SK-N-MC (cell line): ENCODE measurements at regions not wholly inside any gene's neighbourhood (a gene's known extent, or its start where the extent isn't known, plus 50 kb on each side); places are given as distances from the start of the nearest gene placed in this dataset.

ENCODE experiments used
- DNase-seq: peaks from one replicate; pipeline ENCODE4 v3.0.0-alpha.2; 2011; ENCODE audit warnings: low read depth, low spot score
- H3K27ac ChIP-seq: fragments of 200-600 bp; sonication (generic); 2 replicates; pipeline ENCODE4 v1.5.1; 2016; ENCODE audit warnings: mixed run types
- H3K36me3 ChIP-seq: fragments of 200-600 bp; sonication (generic); 2 replicates; pipeline ENCODE4 v1.6.1; 2017; ENCODE audit warnings: antibody characterized with exemption, low read length, mixed read lengths; ENCODE audit not compliant: insufficient read depth
- H3K4me3 ChIP-seq: fragments of 200-600 bp; sonication (generic); 2 replicates; pipeline ENCODE4 v1.5.1; 2016
- H3K9ac ChIP-seq: fragments of 200-600 bp; sonication (generic); 2 replicates; pipeline ENCODE4 v1.8.0; 2017; ENCODE audit warnings: mixed run types, mixed read lengths; ENCODE audit not compliant: insufficient read length
- H3K9me3 ChIP-seq: fragments of 200-600 bp; sonication (generic); 2 replicates; pipeline ENCODE4 v1.6.1; 2017; ENCODE audit warnings: low read depth, mild to moderate bottlenecking, antibody characterized with exemption, low read length, moderate library complexity, mixed read lengths
- EZH2 ChIP-seq: fragments of 200-600 bp; sonication (generic); IDR thresholded peaks from one replicate; pipeline ENCODE4 v1.6.1; 2017; ENCODE audit warnings: antibody characterized with exemption
- FOXP2 ChIP-seq: optimal IDR thresholded peaks from 2 replicates; pipeline ENCODE3; 2011; ENCODE audit warnings: mild to moderate bottlenecking, moderate library complexity; ENCODE audit not compliant: insufficient read depth; ENCODE audit errors: extremely low read length, control extremely low read depth
- POLR2AphosphoS5 ChIP-seq: IDR thresholded peaks from 2 replicates; pipeline ENCODE4 v1.6.1; 2012; ENCODE audit warnings: mild to moderate bottlenecking, low read depth, low read length, borderline replicate concordance

DNA sequence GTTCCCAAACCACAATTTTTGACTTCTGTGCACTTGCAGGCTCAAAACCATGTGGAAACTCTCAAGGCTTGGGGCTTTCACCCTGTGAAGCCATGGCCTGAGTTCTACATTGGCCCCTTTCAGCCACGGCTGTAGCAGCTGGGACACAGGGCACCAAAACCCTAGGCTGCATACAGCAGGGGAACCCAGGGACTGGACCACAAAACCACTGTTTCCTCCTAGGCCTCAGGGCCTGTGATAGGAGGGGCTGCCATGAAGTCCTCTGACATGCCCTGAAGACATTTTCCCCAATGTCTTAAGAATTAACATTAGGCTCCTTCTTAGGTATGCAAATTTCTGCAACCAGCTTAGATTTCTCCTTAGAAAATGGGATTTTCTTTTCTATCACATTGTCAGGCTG, 312.1 kb upstream of the TUSC1 start:
- no peaks in the 10 kb centered on the region for H3K36me3 ChIP-seq
- H3K9ac ChIP-seq = no peak overlapping the region
- H3K4me3 ChIP-seq = no peak overlapping the region
- TF ChIP-seq EZH2 = no peak
- no peak for TF ChIP-seq POLR2AphosphoS5
- TF ChIP-seq FOXP2 = no peak
- H3K9me3 ChIP-seq = no peaks in the 10 kb centered on the region
- DNase-seq = no peak
- no peak overlapping the region for H3K27ac ChIP-seq

DNA sequence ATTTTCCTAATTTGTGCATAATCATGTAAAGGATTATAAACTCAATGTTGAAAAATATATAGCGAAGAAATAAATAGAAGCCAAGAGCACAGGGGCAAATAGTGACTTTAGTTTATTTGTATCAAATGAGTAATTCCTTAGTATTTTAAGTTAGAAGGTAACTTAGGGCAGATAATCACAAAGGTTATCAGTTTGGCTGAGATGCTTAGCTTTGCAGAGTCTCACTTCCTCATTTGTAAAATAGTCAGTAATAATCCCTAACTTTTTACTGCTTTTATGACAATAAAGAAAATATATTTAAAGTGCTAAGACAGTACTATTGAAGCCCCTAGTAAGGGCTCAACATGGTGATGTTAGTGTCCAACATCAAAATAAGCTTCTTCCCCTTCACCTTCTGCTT, 297.4 kb upstream of the TUSC1 start:
- Histone ChIP-seq H3K4me3 (no peak overlapping the region), H3K27ac (no peak overlapping the region), H3K9ac (no peak overlapping the region), H3K9me3 (no peaks in the 10 kb centered on the region), H3K36me3 (no peaks in the 10 kb centered on the region)
- DNase-seq = no peak
- TF ChIP-seq FOXP2 = no peak
- TF ChIP-seq EZH2 = no peak
- no peak for TF ChIP-seq POLR2AphosphoS5

DNA sequence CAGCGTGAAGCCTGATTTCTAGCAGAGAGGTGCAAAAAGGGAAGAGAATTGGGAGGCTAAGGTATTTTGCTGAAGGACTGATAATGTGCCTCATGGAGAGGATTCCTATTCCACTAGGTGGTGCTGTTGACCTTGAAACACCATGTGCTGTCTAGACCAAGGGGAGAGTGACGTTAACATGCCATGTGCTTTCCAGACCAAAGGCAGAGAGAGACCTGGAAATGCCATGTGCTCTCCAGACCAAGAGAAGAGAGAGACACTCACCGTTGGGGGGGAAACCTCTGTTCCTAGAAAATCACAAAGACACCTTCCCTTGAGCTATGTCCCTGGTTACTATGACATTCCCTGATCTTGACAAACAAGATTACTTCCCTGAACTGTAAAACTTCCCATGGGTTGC, 286.0 kb upstream of the TUSC1 start:
- no peak for TF ChIP-seq EZH2
- no peak for TF ChIP-seq POLR2AphosphoS5
- no peak for TF ChIP-seq FOXP2
- Histone ChIP-seq H3K4me3 (no peak overlapping the region), H3K36me3 (no peaks in the 10 kb centered on the region), H3K9me3 (no peaks in the 10 kb centered on the region), H3K9ac (no peak overlapping the region), H3K27ac (no peak overlapping the region)
- DNase-seq = peak; percentile 18

DNA sequence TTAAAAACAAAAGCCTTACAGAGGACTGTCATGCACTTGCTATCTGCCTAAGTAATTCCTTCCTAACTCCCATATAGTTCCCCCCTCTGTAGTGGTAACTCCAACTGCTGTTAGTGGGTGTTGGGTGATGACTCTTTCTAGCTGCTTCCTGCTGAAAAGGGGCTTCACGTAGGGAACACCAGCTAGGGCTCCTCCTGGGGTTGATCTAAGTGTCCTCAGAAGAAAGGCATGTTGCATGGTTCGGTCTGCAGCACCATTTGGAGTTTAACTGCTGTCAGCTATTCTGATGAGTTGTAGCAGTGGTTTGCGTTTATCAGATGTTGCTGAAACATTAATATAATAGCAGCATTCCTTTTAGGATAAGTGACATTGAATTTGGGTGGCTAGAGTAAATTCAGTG, 281.9 kb upstream of the TUSC1 start:
- Histone ChIP-seq H3K36me3 (no peaks in the 10 kb centered on the region), H3K27ac (no peak overlapping the region), H3K9ac (no peak overlapping the region), H3K9me3 (no peaks in the 10 kb centered on the region), H3K4me3 (no peak overlapping the region)
- no peak for DNase-seq
- TF ChIP-seq FOXP2 = no peak
- no peak for TF ChIP-seq POLR2AphosphoS5

DNA sequence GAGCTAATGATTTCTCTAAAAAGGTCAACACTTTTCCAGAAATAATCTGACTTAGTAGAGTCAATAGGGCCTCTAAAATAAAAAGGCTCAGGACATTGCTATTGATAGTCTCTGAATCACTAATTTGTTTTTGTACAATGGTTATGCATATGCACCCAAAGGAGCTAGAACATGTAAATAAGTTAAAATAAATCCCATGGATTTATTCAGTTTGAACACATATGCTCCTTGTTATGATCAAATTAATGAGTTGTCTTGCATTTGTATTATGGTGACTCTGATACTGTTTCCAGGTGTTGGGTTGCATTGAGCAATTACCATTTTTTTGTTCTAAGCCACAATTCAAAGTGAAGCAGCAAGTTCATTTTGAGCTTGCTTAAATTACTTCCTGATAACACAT, 276.0 kb upstream of the TUSC1 start:
- H3K9ac ChIP-seq = no peak overlapping the region
- H3K9me3 ChIP-seq = no peaks in the 10 kb centered on the region
- H3K4me3 ChIP-seq = no peak overlapping the region
- DNase-seq = no peak
- no peaks in the 10 kb centered on the region for H3K36me3 ChIP-seq
- no peak for TF ChIP-seq EZH2
- no peak for TF ChIP-seq FOXP2
- TF ChIP-seq POLR2AphosphoS5 = no peak
- H3K27ac ChIP-seq = no peak overlapping the region

DNA sequence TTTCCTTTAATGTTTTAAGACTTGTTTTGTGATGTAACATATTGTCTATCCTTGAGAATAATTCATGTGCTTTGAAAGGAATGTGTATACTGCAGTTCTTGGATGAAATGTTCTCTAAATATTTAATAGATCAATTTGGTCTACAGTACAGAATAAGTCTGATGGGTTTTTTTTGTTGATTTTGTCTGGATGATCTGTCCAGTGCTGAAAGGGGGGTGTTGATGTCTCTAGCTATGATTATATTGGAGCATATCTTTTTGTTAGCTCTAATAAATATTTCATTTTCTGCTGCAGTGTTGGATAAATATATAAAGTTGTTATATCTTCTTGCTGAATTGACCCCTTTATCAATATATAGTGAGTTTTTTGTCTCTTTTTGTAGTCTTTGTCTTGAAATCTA, 269.9 kb upstream of the TUSC1 start:
- H3K36me3 ChIP-seq = no peaks in the 10 kb centered on the region
- H3K9ac ChIP-seq = no peak overlapping the region
- no peaks in the 10 kb centered on the region for H3K9me3 ChIP-seq
- H3K27ac ChIP-seq = no peak overlapping the region
- no peak overlapping the region for H3K4me3 ChIP-seq
- no peak for TF ChIP-seq FOXP2
- TF ChIP-seq POLR2AphosphoS5 = no peak
- no peak for TF ChIP-seq EZH2
- DNase-seq = no peak

DNA sequence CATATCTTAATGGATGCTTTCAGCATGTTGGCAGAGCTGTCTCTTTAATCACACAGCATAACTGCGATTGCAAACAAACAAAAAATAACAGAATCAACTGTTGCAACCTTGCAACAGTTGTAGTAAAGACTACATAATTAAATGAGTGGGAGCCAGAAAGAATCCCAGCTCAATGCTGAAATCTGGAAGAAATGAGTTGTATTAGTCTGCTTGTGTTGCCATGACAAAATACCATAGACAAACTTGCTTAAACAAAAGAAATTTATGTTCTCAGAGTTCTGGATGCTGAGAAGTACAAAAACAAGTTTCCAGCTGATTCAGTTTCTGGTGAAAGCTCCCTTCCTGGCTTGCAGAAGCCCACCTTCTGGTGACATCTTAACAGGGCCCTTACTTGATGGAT, 260.9 kb upstream of the TUSC1 start:
- H3K36me3 ChIP-seq = no peaks in the 10 kb centered on the region
- no peak overlapping the region for H3K27ac ChIP-seq
- no peak overlapping the region for H3K4me3 ChIP-seq
- DNase-seq = no peak
- TF ChIP-seq EZH2 (no peak), FOXP2 (no peak), POLR2AphosphoS5 (no peak)
- H3K9me3 ChIP-seq = no peaks in the 10 kb centered on the region
- no peak overlapping the region for H3K9ac ChIP-seq

DNA sequence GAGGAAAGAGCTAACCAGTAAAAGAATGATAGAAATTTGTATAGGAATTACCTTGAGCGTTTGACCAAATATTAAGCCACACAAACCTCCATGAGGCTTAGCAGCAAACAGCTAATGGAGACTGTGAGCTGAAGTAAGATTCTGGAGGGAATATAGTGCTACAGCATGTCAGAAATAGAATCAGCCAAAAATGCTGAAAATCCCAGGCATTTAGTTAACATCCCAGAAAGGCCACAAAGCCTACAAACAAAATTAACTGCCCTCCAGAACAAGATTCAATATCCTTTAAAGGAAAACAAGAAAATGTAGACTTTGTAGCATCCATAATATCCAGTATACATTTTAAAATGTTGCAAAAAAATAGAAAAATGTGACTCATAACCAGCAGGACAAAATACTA, 257.8 kb upstream of the TUSC1 start:
- no peaks in the 10 kb centered on the region for H3K36me3 ChIP-seq
- no peak for DNase-seq
- no peak for TF ChIP-seq EZH2
- no peak for TF ChIP-seq FOXP2
- no peak for TF ChIP-seq POLR2AphosphoS5
- no peak overlapping the region for H3K4me3 ChIP-seq
- H3K9ac ChIP-seq = no peak overlapping the region
- no peak overlapping the region for H3K27ac ChIP-seq
- H3K9me3 ChIP-seq = no peaks in the 10 kb centered on the region

DNA sequence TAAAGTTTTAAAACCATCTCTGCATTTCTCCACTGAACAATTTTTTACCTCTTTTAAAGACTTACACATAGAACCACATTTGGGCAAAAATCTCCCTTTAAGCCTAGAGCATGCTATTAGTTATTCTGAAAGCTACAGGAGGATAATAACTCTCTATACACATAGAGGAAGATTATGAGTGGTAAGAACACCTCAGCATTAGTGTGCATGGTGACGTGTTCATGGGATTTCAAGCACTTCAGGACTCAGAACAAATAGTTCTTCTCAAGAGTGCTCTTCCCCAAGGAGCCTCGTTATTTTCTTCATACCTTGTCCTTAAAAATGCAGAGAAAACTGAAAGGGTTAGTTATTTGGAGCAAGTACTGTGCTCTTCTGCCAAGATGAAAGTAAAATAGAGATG, 256.9 kb upstream of the TUSC1 start:
- no peak for TF ChIP-seq POLR2AphosphoS5
- no peak for TF ChIP-seq EZH2
- no peak for TF ChIP-seq FOXP2
- DNase-seq = no peak
- Histone ChIP-seq H3K9me3 (no peaks in the 10 kb centered on the region), H3K9ac (no peak overlapping the region), H3K27ac (no peak overlapping the region), H3K4me3 (no peak overlapping the region), H3K36me3 (no peaks in the 10 kb centered on the region)

DNA sequence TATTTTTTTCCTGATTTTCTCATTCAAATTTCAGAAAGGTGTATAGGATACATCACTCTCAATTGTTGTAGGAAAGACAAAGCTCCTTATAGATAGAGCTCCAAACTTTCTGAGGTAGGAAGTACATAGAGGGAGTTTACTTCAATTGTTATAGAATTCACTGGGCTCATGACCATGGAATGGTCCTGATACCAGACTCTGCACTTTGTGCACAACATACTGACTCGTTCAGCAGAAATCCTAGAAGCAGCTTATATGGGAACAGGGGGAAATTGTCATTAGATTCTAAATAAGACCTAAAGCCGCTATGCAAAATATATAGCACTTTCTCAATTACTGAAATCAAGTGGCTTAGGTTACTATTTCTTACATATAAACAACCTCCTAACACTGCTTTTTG, 240.5 kb upstream of the TUSC1 start:
- Histone ChIP-seq H3K4me3 (no peak overlapping the region), H3K27ac (no peak overlapping the region), H3K9ac (no peak overlapping the region), H3K36me3 (no peaks in the 10 kb centered on the region), H3K9me3 (no peaks in the 10 kb centered on the region)
- TF ChIP-seq EZH2 = no peak
- TF ChIP-seq FOXP2 = no peak
- no peak for TF ChIP-seq POLR2AphosphoS5
- no peak for DNase-seq
